ENCODE measurements at regions not wholly inside any gene's neighbourhood (a gene's known extent, or its start where the extent isn't known, plus 50 kb on each side); places are given as distances from the start of the nearest gene placed in this dataset.

DNA sequence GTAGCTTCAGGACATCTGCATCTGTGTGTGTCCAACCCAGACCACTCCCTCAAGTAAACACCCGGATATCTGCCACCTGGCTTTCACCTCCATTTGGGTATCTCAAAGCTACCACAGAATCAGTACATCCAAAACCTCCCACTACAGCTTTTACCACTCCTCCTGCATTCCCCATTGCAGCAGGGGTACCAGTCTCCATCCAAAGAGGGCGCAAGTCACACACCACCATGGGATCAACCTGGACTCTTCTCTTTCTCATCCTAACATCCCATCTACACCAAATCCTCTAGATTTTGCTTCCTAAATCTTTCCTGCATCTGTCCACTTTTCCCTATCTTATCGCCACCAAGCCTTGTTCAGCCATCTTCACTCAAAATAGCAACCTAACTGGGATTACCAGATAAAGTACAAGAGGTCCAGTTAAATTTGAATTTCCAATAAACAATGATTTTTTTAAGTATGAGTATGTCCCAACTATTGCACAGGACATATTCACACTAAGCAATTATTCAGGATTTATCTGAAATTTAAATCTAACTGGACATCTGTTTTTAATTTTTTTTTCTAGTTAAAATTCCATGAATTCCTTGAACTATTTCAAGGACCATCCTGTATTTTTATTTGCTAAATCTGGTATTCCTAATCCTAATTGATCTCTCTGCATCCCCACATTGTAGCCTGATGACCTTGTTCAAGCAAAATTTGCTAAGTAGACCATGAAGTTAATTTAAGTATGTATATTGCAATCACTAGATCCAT, 164.3 kb upstream of the MLN start:
- DNase-seq: no peak

GRCh38 chr6:33967265-33967767, 163.5 kb upstream of the MLN start:
- no peak for DNase-seq

GRCh38 chr6:33966536-33966935, 162.7 kb upstream of the MLN start:
- DNase-seq: no peak

DNA sequence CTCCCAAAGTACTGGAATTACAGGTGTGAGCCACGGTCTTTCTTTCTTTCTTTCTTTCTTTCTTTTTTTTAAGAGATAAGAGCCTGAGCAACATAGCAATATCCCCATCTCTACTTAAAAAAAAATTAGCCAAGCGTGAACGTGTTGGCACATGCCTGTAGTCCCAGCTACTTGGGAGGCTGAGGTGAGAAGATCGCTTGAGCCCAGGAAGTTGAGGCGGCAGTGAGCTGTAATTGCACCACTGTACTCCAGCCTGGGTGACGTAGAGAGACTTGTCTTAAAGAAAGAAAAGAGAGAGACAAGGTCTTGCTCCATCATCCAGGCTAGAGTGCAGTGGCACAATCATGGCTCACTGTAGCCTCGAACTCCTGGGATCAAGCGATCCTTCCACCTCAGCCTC, 162.0 kb upstream of the MLN start:
- no peak for DNase-seq

DNA sequence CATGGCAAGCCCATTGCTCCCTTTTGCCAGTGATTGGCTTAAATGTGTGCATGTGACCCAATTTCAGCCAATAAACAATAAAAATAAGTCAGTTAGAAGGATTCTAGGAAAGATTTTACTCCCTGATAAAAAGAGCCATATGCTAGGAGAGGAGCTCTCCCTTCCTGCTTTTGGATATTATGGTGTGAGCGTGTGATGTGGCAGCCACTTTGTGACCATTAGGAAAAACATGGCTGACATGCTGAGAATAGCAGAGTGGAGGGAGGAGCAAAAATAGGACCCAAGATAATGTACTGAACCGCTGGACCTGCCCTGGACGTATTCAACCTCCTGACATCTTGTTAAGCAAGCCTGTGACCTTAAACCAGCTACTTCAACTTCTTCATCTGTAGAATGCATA, 160.6 kb upstream of the MLN start:
- DNase-seq: no peak

DNA sequence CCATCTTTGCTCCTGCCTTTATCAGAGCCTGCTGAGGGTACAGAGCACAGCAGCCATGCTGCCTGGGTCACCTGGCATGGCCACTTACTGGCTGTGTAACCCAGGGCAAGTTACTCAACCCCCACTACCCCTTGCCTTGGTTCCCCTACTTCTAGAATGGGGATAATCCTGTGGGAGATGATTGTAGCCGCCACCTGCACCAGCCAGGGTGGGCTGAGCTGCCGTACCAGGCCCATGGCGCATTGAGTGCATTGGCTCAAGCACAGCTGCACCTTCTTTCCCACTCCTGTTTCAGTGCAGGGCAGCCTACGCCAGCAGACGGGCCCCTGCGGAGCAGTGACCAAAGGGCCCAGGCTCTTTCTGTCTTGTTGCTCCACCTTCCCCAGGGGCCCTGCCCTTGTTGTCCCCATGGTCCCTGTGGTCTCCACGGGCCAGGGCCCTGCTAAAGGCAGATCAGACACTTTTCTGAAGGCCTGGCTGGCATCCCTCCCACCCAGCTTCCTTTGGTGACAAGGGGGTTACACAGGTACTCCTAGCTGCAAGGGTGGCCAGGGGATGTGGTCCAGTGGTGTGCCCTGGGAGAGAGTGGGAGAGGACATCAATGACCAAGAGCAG, 159.4 kb upstream of the MLN start:
- no peak for DNase-seq

- no peak for DNase-seq
These were observed 158.6 kb upstream of the MLN start for GRCh38 chr6:33962246-33963027.

- DNase-seq: no peak
These were observed 157.9 kb upstream of the MLN start for GRCh38 chr6:33961691-33962090.

DNA sequence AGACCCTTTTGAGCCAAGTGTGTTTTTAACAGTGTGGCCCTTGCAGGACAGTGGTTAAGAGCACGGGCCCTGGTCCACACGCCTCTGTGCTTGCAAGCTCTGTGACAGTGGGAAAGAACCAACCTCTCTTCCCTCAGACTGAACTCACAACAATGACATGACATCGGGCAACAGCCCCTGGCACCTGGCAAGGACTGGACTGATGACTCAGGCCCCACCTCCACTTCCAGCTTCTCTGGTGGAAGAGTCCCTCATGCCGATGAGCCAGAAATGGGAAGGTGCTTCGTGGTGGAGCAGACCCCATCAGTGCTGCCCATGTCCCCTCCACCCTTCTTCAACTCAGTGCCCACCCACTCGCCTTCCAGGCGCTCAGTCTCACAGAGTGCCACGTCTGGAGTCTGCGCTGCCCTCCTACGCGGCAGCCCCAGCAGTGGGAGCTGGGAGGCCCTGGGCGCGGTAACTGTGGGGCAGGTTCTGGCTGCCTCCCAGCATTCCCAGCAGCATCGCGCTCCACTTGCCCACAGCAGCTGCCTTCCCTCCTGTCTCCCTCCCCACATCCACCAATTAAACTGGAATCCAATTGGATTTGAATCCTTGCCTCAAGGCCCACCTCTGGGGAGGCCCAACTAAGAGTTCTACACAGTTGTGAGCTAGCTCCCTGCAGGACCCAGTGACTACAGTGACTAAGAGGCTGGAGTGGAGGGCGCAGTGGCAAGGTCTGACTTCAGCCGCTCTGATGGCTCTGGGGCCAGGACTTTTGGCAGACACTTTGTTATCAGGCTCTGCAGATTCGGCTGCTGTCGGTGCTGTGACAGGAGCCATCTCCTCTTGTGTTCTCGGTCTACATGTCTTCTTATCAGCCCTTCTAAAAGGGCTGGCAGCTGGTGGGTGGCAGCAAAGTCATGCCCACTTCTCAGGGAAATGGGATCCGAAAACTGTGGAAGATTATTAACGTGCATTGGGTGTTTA, 156.8 kb upstream of the MLN start:
- DNase-seq: no peak

GRCh38 chr6:33959661-33960344, 156.0 kb upstream of the MLN start:
- DNase-seq: no peak

GRCh38 chr6:33959329-33959651, 155.5 kb upstream of the MLN start:
- DNase-seq: no peak

- DNase-seq: no peak
These were observed 154.9 kb upstream of the MLN start for GRCh38 chr6:33958526-33959328.

DNA sequence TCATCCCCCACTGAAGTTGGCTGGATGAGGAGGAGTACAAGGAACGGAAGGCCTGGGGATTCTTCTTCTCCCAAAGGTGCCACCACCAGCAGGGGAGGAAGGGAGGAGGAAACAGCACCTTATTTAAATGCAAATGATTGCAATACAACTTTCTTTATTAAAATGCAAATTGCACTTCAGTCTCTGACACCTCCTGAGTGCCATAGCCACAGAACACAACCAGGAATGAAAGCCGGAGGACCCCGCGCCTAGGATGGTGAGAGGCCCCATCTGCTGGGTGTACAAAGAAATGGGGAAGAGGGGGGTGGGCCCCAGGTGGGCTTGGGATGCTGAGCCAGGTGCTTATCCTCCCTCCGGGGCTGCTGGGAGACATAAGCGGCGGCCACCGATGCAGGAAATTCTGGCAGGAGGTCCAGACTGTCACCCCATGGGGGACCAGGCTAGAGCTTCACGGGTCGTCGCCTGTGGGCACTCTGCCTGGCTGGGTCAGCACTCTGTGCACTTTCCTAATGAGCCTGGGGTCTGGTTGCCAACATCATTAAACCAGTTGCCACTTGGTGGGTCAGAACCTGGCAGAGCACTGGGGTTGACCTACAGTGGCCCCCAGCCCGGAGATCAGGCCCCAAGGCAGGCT, 154.2 kb upstream of the MLN start:
- DNase-seq: no peak

DNA sequence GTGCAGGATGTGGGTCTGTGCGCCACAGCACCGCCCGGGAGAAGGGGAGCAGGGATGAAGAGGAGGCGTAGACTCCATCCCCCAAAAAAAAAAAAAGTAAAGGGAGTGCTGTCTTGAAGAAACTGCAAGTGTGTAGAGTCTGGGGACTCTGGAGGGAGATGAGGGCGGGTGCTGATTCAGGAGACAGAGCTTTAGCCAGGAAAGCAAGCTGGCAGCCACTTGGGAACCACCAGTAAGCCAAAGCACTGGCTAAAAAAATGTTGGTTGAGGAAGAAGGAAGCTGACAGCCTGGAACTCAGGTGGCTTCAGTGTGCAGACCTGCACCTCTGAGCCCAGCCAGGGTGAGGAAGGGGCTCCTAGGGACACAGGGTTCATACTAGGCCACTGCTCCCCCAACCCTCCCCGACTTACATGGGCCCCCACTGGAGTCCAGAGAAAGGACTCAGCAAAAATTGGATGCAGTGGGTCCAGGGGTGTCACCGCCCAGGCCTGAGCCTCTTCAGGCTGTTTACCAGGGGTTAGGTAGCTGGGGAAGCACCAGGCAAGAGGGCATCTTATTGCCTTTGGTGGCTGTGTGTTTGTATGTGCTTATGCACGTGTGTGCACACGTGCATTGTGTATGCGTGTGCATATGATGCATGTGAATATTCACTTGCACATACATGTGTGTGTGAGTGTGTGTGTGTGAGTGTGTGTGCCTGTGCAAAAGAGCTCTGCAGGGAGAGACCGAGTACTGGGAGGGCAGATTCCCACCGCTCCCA, 153.5 kb upstream of the MLN start:
- DNase-seq: no peak

DNA sequence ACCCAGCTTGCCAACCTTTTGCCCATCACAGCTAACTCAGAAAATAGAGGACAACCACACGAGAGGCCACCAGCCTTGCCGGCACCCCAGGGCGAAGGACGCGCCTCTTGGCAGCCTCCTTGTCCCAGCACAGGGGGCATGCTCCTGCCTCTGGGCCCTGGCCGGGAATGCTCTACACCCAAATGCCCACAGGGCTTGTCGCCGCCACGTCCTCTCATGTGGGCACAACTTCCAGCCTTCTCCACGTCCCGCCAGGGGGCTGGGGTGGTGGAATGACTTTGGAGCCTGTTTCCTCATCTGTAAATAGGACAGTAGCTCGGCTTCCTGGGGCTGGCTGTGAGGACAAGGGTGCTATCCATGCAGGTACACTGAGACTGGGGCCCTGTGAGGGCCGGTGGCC, 152.4 kb upstream of the MLN start:
- no peak for DNase-seq

- DNase-seq: no peak
These were observed 151.8 kb upstream of the MLN start for GRCh38 chr6:33955566-33955965.

DNA sequence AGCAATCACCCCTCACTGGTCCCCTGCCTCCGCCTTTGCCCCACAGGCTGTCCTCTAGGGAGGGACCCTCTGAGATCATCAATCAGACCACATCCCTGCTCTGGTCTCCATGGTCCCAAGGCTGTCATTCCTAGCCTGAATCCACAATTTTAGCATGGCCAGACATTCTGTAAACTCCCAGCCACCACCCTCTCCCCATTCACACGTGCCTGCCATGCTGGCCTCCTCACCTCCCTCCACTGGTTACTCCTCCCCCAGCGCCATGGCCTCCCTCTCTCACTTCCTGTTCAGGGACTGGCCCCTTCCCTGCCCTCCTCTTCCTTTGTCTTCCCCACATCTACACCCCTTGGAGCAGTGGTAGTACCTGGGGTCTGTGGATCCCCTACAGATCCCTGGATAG, 150.7 kb upstream of the MLN start:
- DNase-seq: no peak

DNA sequence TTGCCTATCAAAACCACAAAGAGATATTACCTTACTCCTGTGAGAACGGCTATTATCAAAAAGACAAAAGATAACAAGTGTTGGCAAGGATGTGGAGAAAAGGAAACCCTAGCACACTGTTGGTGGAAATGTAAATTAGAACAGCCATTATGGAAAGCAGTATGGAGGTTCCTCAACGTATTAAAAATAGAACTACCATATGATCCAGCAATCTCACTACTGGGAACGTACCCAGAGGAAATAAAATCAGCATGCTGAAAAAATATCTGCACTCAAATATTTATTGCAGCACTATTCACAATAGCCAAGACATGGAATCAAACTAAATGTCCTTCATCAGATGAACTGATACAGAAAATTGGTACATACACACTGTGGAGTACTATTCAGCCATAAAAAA, 149.4 kb upstream of the MLN start:
- no peak for DNase-seq

GRCh38 chr6:33952016-33952415, 148.2 kb upstream of the MLN start:
- no peak for DNase-seq

Data from stimulated activated CD4-positive, alpha-beta T cell treated with anti-CD3 and anti-CD28 coated beads, Interleukin-2, amount 100 ng/mL, for 48 hours (primary cell).